B cell (primary cell): ENCODE measurements at regions not wholly inside any gene's neighbourhood (a gene's known extent, or its start where the extent isn't known, plus 50 kb on each side); places are given as distances from the start of the nearest gene placed in this dataset.

Experiments
- EZH2 ChIP-seq: IDR thresholded peaks from 2 replicates; pipeline ENCODE4 v1.6.1; 2012; ENCODE audit warnings: borderline replicate concordance, low read depth, mild to moderate bottlenecking, moderate library complexity, low read length; ENCODE audit not compliant: insufficient read depth, poor library complexity, severe bottlenecking
- TF ChIP-seq, protein P1 (sequence below): fragments of 200-600 bp; IDR thresholded peaks from one replicate; pipeline ENCODE4 v1.8.0; 2022; ENCODE audit warnings: antibody characterized with exemption, mild to moderate bottlenecking

DNA sequence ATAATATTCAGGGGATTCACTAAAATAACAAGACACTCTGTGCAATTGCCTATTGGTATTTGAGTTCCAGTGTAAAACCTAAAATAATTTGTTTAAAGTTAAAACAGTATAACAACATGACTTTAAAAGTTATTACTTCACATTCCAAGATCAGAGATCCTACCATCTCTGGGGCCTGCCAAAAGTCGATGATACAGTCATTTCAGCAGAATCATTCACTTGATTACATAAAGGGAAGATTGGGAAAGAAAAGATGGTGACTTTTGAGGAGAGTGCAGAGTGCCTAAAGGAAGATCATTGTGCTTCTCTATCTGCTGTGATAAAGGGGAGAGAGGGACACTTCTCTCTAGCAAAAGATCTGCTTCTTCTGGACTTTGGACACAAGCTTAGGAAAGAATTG is 784.4 kb upstream of the ADGRL4 start:
- TF ChIP-seq, protein P1, sequence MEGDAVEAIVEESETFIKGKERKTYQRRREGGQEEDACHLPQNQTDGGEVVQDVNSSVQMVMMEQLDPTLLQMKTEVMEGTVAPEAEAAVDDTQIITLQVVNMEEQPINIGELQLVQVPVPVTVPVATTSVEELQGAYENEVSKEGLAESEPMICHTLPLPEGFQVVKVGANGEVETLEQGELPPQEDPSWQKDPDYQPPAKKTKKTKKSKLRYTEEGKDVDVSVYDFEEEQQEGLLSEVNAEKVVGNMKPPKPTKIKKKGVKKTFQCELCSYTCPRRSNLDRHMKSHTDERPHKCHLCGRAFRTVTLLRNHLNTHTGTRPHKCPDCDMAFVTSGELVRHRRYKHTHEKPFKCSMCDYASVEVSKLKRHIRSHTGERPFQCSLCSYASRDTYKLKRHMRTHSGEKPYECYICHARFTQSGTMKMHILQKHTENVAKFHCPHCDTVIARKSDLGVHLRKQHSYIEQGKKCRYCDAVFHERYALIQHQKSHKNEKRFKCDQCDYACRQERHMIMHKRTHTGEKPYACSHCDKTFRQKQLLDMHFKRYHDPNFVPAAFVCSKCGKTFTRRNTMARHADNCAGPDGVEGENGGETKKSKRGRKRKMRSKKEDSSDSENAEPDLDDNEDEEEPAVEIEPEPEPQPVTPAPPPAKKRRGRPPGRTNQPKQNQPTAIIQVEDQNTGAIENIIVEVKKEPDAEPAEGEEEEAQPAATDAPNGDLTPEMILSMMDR: no peak
- no peak for TF ChIP-seq EZH2
